NCI-H2196 (cell line): ENCODE measurements at regions not wholly inside any gene's neighbourhood (a gene's known extent, or its start where the extent isn't known, plus 50 kb on each side); places are given as distances from the start of the nearest gene placed in this dataset.

Experiments used
- DNase-seq: peaks from one replicate; lab custom pipeline; 2025; ENCODE audit not compliant: unreplicated experiment; lab: John Stamatoyannopoulos, UW

DNA sequence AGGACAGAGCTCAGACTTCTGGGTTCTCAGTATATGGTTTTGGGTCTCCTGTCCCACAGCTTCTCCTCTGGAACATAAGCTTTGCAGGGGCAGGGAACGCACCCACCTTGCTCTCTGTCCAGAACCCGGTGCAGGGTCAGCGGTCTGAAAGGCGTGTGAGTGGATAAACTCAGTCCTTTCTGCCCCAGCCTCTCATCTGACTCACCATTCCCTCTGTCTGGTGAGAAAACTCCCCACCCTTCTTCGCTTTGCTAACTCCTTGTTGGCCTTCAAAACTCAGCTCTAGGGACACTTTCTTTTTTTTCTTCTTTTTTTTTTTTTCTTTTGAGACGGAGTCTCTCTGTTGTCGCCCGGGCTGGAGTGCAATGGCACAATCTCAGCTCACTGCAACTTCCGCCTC is 68.9 kb upstream of the NUP50 start:
- DNase-seq: no peak

DNA sequence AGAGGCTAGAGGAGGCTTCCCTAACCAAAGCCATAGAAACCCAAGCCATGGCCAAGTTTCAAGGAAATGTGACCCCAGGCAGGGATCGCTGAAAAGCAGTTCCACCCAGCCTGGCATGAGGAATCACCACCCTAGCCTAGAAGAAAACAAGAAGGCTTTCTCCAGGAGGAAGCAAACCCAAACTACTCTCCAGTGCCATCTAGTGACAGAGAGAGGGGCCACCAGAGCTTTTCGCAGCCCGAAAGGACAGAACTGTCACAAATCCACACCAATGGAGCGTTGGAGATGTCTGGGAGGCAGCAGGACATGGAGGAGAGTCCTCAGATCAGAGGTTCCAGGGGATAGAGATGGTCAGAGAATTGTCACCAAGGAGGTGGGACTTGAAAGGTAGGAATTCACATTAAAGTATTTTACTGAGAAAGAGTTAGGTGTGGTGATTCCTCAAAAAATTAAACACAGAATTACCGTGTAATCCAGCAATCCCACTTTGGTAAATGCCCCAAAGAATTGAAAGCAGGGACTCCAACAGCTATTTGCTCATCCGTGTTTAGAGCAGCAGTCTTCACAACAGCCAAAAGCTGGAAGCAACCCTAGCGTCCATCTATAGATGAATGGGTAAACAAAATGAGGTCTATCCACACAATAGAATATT is 67.3 kb upstream of the NUP50 start:
- DNase-seq: peak; percentile 80

DNA sequence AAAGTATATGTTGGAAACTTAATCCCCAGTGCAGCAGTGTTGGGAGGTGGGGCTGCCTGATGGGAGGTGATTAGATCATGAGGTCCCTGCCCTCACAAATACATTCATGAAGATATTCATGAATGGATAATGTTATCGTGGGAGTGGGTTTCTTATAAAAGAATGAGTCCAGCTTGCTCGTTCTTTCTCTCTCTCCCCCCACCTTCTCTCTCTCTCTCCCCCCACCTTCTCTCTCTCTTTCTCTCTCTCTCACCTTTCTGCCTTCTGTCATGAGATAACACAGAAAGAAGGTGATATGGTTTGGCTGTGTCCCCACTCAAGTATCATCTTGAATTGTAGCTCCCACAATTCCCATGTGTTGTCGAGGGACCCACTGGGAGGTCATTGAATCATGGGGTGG is 66.7 kb upstream of the NUP50 start:
- DNase-seq: no peak

GRCh38 chr22:45098056-45098455 is 65.7 kb upstream of the NUP50 start:
- no peak for DNase-seq

GRCh38 chr22:45099961-45100360 is 63.8 kb upstream of the NUP50 start:
- no peak for DNase-seq

GRCh38 chr22:45101515-45102227 is 62.1 kb upstream of the NUP50 start:
- peak; percentile 54 for DNase-seq

- no peak for DNase-seq
Observed at GRCh38 chr22:45102896-45103420, 60.8 kb upstream of the NUP50 start.

- no peak for DNase-seq
Observed at GRCh38 chr22:45103756-45104155, 60.0 kb upstream of the NUP50 start.

GRCh38 chr22:45104313-45104712 is 59.4 kb upstream of the NUP50 start:
- DNase-seq: no peak

DNA sequence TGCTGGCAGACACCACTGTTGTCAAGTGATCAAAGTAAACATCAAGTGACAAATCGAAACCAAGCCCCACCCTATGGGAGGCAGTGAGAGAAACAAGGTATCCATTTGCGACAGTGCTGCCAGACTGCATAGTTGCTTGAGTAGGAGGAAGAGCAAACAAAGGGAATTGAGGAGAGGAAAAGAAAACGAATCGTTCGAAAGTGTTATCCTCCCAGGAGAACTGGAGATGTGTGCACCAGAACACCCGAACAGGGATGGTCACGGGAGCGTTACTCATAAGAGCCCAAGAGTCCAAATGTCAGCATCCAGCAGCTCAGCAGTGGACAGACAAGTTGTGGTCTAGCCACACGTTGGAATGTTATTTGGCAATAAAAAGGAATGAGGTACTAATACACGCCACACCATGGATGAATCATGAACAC is 58.4 kb upstream of the NUP50 start:
- peak; percentile 63 for DNase-seq

- DNase-seq: no peak
Observed at GRCh38 chr22:45107671-45108070, 56.1 kb upstream of the NUP50 start.

DNA sequence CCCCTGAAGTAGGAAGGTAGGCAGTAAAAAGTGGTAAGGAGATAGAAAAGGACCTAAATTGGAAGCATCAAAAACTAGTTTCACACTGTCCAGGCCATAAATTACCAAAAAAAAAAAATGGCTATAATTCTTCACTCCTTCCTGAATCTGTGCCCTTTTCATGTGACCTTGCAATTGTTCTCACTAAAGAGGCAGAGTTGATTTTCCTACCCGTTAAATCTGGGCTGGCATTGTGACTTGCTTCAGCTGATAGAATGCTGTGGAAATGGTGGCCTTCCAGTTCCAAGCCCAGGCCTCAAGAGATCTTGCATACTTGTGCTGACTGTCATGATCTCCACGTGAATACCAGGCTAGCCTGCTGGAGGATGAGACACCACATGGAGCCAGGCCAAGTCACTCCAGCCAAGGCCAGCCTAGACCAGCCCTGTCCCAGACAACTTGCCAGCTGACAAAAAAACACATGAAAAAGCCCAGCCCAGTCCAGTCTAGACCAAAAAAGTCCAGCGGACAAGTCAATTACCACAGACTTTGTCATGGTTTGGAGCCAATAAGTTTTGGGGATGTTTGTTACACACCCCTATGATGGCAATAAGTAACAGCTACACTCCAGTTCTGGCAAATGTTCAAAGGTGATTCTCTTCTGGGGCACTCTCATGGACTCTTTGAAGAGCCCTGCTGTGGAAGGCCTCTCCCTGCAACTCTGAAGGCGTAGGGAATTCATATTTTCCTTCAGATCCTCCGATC is 51.4 kb upstream of the NUP50 start:
- no peak for DNase-seq
